Fibroblast of pulmonary artery (primary cell): ENCODE measurements at regions not wholly inside any gene's neighbourhood (a gene's known extent, or its start where the extent isn't known, plus 50 kb on each side); places are given as distances from the start of the nearest gene placed in this dataset.
"Not testable (repeated sequence)": the region's sequence is repeated elsewhere in the genome, so short reads cannot be mapped to it uniquely, and the experiment has no call there.

Source experiments
- DNase-seq: peaks from one replicate; pipeline ENCODE4 v3.0.0-alpha.2; 2010; ENCODE audit warnings: low read depth
- H3K4me3 ChIP-seq: replicated peaks from 2 replicates; pipeline ENCODE4 v1.5.1; 2011; ENCODE audit warnings: low read depth, mild to moderate bottlenecking, control low read depth, low read length, moderate library complexity
- TF ChIP-seq, protein P1 (sequence below): IDR thresholded peaks from 2 replicates; pipeline ENCODE4 v1.5.1; 2011; ENCODE audit warnings: mild to moderate bottlenecking, control low read depth, low read length, inconsistent platforms; ENCODE audit errors: missing control alignments

DNA sequence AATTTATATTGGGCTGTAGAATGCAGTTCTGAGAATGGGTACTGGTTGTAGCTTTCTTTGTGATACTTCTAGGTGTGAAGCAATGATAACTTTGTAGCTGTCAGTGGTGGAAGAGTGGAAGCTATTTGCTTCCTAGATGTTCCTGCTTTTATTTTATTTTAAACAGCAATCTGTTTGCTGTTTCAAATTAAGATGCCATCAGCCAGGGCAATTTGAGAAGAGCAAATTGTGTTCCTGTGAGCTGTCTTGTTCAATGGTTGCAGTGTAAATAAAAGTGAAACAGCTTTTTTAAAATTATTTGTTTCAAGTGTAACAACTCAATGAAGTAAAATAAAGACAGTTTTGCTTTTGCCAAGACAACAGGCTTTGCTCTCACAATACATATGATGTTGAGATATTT is 150.8 kb upstream of the TMEM229A start:
- H3K4me3 ChIP-seq, result no peak overlapping the region
- TF ChIP-seq, protein P1, sequence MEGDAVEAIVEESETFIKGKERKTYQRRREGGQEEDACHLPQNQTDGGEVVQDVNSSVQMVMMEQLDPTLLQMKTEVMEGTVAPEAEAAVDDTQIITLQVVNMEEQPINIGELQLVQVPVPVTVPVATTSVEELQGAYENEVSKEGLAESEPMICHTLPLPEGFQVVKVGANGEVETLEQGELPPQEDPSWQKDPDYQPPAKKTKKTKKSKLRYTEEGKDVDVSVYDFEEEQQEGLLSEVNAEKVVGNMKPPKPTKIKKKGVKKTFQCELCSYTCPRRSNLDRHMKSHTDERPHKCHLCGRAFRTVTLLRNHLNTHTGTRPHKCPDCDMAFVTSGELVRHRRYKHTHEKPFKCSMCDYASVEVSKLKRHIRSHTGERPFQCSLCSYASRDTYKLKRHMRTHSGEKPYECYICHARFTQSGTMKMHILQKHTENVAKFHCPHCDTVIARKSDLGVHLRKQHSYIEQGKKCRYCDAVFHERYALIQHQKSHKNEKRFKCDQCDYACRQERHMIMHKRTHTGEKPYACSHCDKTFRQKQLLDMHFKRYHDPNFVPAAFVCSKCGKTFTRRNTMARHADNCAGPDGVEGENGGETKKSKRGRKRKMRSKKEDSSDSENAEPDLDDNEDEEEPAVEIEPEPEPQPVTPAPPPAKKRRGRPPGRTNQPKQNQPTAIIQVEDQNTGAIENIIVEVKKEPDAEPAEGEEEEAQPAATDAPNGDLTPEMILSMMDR, result no peak
- no peak for DNase-seq

DNA sequence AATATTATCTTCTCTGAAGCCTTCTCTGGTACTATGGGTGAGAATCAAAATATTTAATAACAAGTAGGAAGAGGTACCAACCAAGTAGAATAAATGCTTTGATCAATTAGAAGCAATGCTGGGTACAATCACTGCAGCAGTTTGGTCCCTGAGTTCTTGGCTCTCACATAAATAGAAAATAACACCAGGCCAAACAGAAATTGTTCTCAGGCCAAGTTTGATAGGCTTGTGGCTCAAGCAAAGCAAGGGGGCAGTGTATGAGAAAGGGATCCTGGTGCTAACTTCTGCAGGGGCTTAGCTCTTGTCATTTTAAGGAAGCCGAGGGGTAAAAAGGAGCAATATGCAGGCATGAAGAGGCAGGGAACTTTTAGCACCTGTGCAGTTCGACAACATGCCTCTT is 146.8 kb upstream of the TMEM229A start:
- H3K4me3 ChIP-seq, result no peak overlapping the region
- no peak for DNase-seq
- TF ChIP-seq, protein P1, result no peak

DNA sequence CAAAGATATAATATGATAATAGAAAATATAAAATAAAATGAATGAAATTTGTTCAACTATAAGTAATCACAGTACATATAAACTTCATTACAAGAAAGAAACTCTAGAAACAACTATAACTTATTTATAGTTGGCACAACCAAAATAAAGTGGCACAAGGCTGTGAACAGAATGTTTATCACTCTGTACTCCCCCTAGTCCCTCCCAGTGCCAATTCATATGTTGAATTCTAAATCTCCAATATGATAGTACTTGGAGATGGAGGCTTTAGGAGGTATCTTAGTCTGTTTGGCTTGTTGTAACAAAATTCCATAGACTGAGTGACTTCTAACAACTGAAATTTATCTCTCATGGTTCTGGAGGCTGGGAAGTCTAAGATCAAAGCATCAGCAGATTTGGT is 145.0 kb upstream of the TMEM229A start:
- no peak for DNase-seq
- H3K4me3 ChIP-seq, result no peak overlapping the region
- TF ChIP-seq, protein P1, result no peak

DNA sequence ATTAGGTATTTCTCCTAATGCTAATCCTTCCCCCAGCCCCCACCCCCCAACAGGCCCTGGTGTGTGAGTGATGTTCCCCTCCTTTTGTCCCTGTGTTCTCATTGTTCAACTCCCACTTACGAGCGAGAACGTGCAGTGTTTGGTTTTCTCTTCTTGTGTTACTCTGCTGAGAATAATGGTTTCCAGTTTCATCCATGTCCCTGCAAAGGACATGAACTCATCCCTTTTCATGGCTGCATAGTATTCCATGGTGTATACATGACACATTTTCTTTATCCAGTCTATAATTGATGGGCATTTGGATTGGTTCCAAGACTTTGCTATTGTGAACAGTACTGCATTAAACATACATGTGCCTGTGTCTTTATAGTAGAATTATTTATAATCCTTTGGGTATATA is 138.9 kb upstream of the TMEM229A start:
- not testable (repeated sequence) for DNase-seq, H3K4me3 ChIP-seq

DNA sequence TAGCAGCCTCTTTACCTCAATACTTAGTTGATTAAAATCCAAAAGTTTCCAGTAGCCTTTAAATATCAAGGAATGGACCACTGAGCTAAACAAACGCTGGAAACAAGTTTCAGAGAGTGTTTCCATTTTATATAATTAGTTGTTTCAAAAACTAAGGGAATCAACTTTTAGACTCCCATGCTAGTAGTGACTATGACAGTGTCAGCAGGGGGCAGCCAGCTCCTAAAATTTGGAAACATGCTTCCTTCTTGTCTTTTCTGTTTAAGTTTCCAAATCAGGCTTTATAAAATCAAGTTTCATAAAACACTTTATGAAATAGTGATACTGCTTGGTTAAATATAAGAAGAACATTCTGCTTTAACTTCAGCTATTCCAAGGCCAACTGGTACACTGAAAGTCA is 138.2 kb upstream of the TMEM229A start:
- H3K4me3 ChIP-seq, result no peak overlapping the region
- TF ChIP-seq, protein P1, result peak; percentile 11
- DNase-seq, result peak; percentile 11

DNA sequence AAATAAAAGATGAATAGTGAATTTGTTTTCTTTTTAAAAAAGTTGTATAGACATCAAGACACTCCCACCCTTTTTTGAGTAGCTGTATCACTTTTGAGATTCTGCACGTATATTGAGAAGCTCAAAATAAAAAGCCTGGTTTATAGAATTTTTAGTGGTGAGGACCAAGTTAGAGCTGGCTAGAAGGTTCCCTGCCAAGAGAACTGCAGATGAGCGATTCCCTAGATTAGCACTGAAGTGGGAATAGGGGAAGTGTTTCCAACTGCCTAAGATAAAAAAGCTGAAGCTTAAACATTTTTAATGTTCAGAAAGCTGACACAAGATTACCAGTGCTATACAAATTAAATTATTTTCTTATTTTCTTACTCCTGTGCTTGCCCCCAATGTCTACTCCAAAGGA is 135.7 kb upstream of the TMEM229A start:
- no peak for DNase-seq
- TF ChIP-seq, protein P1, result no peak
- H3K4me3 ChIP-seq, result no peak overlapping the region

DNA sequence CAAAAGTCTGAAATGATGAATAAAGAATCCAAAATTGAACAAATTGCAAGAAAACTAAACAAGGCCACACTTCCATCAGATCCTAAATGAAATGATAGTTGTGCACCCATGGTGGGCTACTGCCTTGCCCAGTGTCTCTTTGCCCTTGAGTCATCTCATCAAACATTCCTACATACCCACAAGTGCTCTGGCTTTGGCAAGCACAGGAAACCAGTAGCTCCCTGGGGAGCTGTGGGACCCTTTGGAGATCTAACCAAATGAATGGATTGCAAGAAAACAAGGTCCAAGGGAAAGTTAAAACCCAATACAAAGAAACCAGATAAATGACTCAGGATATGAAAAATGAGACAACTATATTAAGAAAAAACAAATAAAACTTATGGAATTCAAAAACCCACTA is 129.8 kb upstream of the TMEM229A start:
- TF ChIP-seq, protein P1, result no peak
- no peak overlapping the region for H3K4me3 ChIP-seq
- DNase-seq, result peak; percentile 12
